SKM-1 (cell line): ENCODE measurements at regions not wholly inside any gene's neighbourhood (a gene's known extent, or its start where the extent isn't known, plus 50 kb on each side); places are given as distances from the start of the nearest gene placed in this dataset.

Experiments
- DNase-seq: peaks from one replicate; lab custom pipeline; 2025; ENCODE audit not compliant: unreplicated experiment; lab: John Stamatoyannopoulos, UW

GRCh38 chr18:22332590-22332989 is 85.1 kb downstream of the CTAGE1 start:
- peak; percentile 50 for DNase-seq

- DNase-seq: no peak
These were observed 87.2 kb downstream of the CTAGE1 start for GRCh38 chr18:22330508-22330907.

DNA sequence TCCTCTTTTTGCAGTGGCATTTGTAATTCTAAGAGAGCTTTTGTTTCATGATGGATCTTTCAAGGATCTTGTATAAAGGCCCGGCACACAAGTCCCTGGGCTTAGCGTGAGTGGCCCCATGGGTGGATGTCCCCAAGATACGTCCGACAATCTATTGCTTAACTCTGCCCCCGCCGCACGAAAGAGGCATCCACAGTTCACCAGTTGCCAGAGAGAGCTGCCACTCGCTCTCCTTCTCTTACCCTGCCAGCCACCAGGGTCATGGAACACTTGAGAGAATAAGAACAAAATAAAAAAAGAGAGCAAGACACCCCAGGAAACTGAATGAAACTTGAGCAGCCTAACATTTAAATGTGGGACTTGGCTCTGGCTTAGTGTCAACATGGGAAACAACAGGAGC is 92.3 kb downstream of the CTAGE1 start:
- DNase-seq: no peak

GRCh38 chr18:22324191-22325131 is 93.3 kb downstream of the CTAGE1 start:
- no peak for DNase-seq

DNA sequence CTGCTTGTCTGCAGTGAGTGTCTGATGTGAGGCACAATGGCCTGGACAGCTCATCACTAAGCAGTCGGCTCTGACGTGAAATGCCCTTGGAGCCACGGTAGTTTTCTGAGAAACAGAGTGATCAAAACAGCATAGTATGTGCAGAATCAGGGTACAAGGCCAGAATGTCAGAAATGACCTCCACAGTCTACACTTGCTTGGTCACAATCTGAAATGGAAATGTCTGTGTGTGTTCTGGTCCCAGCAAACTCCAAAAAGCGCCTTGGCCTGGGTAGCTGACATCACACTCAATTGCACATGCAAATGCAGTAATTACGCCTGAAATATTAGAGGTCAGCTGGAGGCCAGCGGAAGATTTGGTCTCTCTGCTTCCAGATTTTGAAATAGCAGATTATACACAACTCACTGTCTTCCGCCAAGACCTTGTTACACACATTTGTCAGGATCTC is 95.4 kb downstream of the CTAGE1 start:
- peak; percentile 90 for DNase-seq

DNA sequence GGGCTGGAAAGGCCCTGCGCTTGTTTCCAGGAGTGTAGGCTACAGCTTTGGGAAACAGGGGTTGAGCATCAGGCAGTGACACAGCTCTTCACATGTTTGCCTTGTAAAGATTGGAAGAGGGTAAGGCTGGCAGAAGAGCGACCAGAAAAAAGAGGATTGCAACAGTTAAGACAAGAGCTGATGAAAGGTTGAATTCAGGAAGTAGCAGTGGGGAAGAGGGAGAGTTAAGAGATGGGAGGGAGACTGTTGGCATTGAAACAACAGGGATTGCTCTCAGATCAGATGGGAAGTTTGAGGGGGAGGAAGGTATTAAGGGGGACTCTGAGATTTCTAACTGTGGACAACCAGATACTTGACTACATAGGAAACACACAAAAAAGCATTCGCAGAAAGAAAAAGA is 96.9 kb downstream of the CTAGE1 start:
- DNase-seq: peak; percentile 52

DNA sequence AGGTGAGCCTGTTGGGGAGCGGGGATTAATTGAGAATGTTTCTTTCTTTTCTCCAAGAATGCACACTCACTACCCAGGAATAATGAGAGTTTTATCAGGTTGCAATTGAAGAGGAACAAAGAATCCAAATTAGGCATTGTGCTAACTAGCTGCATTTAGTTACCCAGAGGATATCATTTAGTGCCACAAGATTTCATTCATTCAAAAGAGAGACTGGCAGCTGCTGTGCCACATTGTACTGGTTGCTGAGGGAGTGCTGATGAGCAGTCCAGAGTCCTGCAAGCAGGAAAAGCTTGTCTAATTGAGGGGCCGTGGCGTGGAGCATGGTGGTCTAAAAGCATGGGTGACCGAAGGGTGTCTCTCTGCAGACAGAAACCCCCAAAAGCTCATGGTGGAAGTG is 97.6 kb downstream of the CTAGE1 start:
- DNase-seq: no peak

DNA sequence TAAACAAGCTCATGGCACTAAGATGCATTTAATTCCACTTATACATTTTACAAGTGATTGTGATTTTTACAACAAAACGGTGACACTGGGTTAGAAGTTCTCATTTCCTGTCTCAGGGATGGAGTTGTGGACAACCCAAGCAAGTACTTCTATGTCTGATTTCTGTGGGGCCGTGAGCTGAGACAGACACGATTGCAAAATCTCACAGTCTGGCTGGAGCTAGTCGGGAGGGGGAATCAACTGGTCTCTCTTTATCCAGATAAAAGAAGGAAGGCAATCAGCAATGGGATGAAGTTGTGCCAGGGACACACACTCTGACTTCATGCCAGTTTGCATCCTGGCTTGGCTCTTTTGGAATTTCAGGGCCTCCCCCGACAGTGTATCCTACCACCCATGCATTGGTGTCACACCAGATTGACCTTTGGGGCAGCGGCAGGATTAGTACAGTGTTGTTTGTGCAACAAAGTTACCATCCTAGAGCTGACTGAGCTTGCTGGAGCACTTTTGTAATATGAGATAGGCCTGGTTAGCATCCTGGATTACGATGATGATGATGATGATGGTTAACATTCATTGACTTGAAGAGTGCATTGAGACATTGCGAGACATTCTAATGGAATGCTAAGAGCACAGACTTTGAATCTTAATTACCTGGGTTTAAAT is 98.8 kb downstream of the CTAGE1 start:
- peak; percentile 56 for DNase-seq

GRCh38 chr18:22314420-22314819 is 103.3 kb downstream of the CTAGE1 start:
- no peak for DNase-seq

DNA sequence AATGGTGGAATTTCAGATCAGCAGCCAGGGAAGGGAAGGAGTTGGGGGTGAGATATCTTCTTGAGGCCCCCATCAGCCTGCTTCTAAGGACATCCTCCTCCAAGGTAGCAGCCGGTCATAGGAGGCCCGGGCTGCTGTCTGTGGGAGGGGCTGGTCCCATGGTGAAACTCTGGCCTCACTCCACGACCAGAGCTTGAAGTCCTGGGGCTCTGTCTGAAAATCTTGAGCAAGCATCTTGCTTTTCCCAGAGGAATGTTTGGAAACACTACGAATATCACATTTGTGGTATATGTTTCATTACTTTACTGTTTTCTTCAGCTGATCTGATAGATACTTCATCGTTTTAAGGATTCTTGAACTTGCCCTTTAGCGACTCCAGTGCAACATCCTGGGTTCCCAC is 103.7 kb downstream of the CTAGE1 start:
- no peak for DNase-seq

GRCh38 chr18:22311301-22311700 is 106.4 kb downstream of the CTAGE1 start:
- DNase-seq: no peak

DNA sequence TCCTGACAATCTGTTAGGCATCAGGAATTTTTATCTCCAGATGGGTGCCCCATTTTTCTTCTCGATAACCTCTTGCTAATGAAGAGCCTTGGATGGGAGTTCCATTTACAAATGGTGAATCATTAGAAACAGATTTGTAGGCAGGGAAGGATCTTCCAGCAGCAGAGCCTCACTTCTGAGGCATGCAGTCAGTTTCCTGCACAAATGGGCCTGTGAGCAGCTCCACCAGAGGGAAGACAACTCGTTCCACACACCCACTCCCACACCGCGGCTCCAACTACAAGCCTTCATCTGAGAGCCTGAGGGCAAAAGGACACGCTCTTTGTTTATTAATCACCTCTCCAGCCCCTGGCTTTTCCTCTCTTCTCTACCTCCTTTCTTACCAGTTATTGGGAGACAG is 108.5 kb downstream of the CTAGE1 start:
- no peak for DNase-seq

DNA sequence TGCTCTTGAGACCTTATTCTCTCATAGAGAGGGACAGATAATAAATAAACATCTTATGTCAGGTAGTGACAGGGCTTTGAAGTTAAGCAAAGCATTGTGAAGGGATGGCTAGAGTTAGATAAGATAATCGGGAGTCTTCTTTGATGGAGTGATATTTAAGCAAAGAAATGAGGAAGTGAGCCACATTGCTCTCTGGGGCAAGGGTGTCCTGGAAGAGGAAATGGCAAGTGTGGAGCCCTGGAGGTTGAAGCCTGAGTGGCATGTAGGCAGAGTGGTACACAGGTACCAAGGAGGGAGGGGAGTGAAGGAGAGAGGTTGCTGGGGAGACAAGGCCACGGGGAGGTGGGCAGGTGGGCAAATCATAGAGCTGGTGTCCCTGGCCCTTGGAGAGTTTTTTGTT is 110.2 kb downstream of the CTAGE1 start:
- DNase-seq: peak; percentile 77

GRCh38 chr18:22303927-22304326 is 113.8 kb downstream of the CTAGE1 start:
- DNase-seq: no peak

DNA sequence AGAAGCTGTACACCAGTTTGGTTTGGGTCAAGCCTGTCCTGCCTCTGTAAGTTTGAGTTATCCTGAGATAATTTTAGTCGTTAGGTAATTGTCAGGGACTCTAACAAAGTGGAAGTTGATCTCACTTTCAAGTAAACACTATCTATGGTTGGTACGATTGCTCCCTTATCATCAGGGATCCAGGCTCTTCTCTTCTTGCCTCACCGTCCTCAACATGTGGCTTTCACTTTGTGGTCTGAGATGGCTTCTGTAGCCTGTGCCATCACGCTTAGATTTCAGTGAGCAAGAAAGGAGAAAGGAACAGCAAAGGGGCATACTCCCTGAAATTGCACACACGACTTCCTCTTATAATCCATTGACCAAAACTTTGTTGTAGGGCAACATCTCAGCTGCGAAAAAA is 115.6 kb downstream of the CTAGE1 start:
- peak; percentile 99 for DNase-seq

DNA sequence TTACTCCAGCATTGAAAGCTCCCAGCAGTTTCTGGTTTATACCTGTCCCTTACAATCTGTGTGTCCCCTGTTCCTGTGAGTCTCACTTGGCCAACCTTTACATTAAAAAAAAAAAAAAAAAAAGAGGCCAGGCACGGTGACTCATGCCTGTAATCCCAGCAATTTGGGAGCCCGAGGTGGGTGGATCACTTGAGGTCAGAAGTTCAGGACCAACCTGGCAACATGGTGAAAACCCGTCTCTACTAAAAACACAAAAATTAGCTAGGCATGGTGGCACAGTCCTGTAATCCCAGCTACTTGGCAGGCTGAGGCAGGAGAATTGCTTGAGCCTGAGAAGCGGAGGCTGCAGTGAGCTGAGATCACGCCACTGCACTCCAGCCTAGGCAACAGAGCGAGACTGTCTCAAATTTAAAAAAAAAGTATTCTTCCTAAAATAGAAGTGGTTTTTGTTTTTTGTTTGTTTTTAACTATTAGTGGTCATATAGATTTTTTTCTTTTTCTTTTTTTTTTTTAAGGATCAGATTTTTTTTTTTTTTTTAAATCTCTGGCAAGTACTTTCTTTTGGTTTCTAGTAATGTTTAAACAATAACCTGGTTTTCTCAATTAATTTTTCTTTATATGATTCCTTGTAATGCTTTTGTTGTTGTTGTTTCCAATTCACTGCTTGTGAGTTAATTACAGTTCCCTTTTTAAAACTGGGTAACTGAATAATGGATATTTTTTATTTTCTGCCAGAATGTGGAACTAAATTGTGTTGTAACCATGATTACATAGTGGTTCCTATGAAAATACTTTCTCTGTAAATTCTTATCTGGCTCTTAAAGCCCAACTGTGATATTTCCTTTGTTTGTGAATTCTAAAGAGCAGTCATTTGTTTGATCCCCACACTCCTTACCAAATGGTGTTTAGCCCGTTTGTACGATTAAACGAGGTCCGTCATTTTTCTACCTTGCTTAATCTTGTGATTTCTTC is 116.8 kb downstream of the CTAGE1 start:
- peak; percentile 37 for DNase-seq

- DNase-seq: no peak
These were observed 120.7 kb downstream of the CTAGE1 start for GRCh38 chr18:22297008-22297407.

GRCh38 chr18:22296304-22296703 is 121.4 kb downstream of the CTAGE1 start:
- DNase-seq: peak; percentile 35

GRCh38 chr18:22293417-22293816 is 124.0 kb downstream of the GATA6 start:
- no peak for DNase-seq

- DNase-seq: no peak
These were observed 120.6 kb downstream of the GATA6 start for GRCh38 chr18:22290004-22290403.

DNA sequence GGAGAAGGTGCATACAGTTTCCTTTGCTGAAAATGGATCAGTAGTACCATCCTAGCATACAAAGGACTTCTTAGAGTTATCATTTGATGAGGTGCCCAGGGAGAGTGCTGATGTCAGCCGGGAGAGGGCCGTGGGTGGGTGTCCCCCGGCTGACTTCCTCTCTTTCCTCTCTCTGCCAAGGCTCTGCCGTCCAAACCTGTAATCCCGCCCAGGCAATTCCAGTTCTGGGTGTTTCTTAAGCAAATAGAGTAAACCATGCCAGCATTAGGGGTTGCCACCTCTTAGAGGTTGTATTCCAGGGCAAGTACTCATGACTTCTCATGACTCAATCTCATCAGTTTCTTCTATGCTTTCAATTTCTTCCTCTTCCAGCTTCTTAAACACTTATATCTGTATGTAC is 117.2 kb downstream of the GATA6 start:
- no peak for DNase-seq
